ENCODE measurements at regions not wholly inside any gene's neighbourhood (a gene's known extent, or its start where the extent isn't known, plus 50 kb on each side); places are given as distances from the start of the nearest gene placed in this dataset.
"Not testable (repeated sequence)": the region's sequence is repeated elsewhere in the genome, so short reads cannot be mapped to it uniquely, and the experiment has no call there.

DNA sequence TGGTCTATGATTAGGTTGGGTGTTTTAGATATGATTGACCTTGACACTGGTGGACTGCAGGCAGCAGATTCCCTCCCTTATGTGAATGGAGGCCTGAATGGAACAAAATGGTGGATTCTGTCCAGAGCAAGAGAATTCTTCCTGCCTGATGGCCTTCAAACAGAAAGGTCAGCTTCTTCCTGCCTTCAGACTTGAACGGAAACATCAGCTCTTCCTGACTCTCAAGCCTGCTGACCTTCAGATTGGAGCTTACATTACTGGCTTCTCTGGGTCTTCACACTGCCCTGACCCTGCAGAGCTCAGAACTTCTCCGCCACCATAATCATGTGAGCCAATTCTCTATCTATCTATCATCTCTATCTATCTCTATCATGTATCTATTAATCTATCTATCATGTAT lies 111.6 kb downstream of the RAMP3 start:
- TF ChIP-seq, protein P1, sequence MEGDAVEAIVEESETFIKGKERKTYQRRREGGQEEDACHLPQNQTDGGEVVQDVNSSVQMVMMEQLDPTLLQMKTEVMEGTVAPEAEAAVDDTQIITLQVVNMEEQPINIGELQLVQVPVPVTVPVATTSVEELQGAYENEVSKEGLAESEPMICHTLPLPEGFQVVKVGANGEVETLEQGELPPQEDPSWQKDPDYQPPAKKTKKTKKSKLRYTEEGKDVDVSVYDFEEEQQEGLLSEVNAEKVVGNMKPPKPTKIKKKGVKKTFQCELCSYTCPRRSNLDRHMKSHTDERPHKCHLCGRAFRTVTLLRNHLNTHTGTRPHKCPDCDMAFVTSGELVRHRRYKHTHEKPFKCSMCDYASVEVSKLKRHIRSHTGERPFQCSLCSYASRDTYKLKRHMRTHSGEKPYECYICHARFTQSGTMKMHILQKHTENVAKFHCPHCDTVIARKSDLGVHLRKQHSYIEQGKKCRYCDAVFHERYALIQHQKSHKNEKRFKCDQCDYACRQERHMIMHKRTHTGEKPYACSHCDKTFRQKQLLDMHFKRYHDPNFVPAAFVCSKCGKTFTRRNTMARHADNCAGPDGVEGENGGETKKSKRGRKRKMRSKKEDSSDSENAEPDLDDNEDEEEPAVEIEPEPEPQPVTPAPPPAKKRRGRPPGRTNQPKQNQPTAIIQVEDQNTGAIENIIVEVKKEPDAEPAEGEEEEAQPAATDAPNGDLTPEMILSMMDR (IDR thresholded peaks at IDR 0.05; ENCODE audit: borderline replicate concordance, control extremely low read depth, extremely low read depth, insufficient read depth, missing control alignments): no peak
- in situ Hi-C loops (cut with MboI; ENCODE audit: low sequenced_read_pairs, unreplicated experiment): no loop called here

DNA sequence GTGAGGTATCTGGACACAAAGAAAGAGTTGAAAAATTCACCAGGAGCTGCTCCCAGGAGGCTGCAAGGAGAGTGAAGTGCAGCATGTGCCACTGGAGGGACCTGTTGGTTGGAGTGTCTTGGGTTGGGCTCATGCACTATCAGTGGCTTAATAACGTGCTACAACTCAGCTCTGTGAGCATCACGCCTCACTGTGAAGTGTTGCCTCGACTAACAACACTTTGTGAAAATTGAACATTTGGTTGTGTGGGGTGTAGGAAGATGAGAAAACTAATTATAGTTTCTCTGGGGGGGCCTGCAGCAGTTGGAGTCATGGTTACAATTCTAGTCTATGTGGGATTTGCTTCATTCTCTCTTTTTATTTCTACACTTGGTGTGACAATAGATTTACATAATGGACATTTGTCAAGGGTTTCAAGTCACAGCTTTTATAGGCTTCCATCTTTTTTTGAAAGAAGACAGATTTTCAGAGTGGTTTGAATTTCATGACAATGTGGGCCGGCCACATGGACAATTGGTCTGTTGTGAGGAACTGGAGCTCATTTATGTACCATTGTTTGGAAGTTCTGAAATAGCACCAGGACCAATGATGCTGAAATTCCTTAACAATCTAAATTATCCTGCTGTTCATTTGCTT lies 121.3 kb downstream of the RAMP3 start:
- TF ChIP-seq, protein P1 (IDR thresholded peaks at IDR 0.05; ENCODE audit: borderline replicate concordance, control extremely low read depth, extremely low read depth, insufficient read depth, missing control alignments): no peak
- no peak for DNase-seq (ENCODE audit: low spot score)
- in situ Hi-C loops (cut with MboI; ENCODE audit: low sequenced_read_pairs, unreplicated experiment): no loop called here

More for the DNA sequence above, 111.6 kb downstream of the RAMP3 start:
- DNase-seq (ENCODE audit: low spot score): no peak

DNA sequence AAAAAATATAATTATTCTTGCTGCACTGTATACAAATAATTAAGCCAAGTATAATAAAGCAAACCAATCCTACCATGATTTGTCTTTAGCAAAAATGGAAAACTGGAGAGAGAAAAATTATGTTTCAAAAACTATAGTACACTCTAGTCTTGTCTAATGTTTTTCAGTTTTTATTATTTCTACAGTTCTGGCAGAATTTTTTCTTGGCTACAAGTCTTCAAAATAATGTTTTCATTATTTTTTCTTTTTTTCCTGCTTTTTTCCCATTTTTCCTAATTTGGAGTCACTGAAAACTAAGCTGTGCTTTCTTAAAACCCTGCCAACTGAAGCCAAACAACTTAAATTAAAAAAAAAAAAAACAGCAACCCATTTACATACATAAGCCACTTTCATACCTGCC lies 132.0 kb downstream of the RAMP3 start:
- DNase-seq (ENCODE audit: low spot score); in situ Hi-C loops (cut with MboI; ENCODE audit: low sequenced_read_pairs, unreplicated experiment): not testable (repeated sequence)

DNA sequence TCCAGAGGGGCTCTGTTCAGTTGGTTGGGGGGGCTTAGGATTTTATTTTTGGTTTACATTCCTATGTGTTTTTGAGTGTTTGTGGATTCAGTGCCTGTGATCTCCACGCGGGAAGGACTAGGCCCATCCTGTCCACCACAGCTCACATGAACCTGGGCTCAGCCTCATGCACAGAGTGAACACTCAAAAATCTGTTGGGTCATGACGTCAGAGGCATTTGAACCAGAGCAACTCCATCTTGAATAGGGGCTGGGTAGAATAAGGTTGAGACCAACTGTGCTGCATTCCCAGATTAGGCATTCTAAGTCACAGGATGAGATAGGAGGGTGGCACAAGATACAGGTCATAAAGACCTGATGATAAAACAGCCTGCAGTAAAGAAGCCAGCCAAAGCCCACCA lies 133.3 kb downstream of the RAMP3 start:
- in situ Hi-C loops (cut with MboI; ENCODE audit: low sequenced_read_pairs, unreplicated experiment): no loop called here
- TF ChIP-seq, protein P1 (IDR thresholded peaks at IDR 0.05; ENCODE audit: borderline replicate concordance, control extremely low read depth, extremely low read depth, insufficient read depth, missing control alignments): no peak
- no peak for DNase-seq (ENCODE audit: low spot score)

DNA sequence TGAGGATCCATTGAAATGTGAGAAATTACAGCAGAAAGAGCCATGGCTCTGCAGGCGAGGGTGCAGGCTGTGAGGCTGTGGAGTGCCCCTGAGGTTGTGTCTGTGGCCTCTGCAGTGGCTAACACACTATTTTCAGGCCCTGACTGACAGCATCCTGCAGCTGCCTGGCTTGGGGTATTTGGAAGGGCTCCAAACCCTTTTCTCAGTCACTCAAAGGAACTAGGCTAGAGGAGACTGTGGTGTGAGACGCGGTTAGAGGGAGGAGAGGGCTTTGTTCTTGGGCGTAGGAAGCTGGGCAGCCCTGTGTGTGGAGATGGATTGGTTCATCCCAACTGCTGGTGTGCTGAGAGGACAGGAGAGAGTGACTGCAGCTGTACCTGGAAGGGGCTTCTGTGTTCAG lies 134.9 kb downstream of the RAMP3 start:
- in situ Hi-C loops (cut with MboI; ENCODE audit: low sequenced_read_pairs, unreplicated experiment): no loop called here
- DNase-seq (ENCODE audit: low spot score): no peak
- TF ChIP-seq, protein P1 (IDR thresholded peaks at IDR 0.05; ENCODE audit: borderline replicate concordance, control extremely low read depth, extremely low read depth, insufficient read depth, missing control alignments): no peak

DNA sequence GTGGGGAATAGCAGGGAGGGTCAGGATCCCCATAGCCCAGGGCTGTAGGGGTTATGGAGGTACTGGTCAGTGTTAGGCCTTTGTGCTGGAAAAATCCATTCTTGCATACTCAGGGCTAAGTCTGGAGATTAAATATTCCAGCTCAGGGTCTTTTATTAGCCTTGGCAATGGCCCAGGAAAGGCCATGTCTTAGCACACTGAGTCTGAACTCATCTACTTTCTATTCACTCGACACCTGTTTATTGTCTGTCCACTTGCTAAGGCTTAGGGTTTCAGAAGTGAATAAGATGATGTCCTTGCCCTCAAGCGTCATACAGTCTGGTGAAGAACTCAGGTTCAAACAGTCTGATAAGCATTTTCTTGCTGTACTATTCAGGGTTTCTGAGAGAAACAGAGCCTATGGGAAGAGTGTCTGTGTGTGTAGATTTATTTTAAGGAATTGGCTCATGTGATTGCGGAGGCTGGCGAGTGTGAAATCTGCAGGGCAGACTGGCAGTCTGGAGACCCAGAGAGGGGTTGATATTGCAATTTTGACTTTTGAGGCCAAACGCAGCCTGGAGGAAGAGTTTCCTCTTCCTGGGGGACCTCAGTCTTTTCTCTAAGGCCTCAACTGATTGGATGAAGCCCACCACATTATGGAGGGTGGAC lies 135.8 kb downstream of the RAMP3 start:
- in situ Hi-C loops (cut with MboI; ENCODE audit: low sequenced_read_pairs, unreplicated experiment): no loop called here
- TF ChIP-seq, protein P1 (IDR thresholded peaks at IDR 0.05; ENCODE audit: borderline replicate concordance, control extremely low read depth, extremely low read depth, insufficient read depth, missing control alignments): no peak
- no peak for DNase-seq (ENCODE audit: low spot score)

DNA sequence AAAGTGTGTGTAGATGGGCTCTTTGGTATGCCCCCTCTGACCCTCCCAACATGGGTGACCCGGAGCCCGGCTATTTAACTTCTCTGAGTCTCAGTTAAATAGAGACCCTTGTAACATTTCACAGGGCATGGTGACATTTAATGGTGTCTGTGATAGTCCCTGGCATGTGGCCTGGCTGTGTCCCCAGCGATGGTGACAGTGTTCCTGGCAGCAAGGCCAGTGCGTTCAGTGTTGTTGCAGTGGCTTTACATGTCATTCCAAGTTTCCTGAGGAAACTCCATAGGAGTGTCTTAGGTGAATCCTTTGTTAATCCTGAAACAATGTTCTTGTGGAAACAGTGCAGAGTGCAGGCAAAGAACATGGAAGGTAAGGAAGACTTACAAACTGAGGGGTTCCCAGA lies 137.0 kb downstream of the RAMP3 start:
- in situ Hi-C loops (cut with MboI; ENCODE audit: low sequenced_read_pairs, unreplicated experiment): no loop called here
- DNase-seq (ENCODE audit: low spot score): no peak
- TF ChIP-seq, protein P1 (IDR thresholded peaks at IDR 0.05; ENCODE audit: borderline replicate concordance, control extremely low read depth, extremely low read depth, insufficient read depth, missing control alignments): no peak

Data from GM13976 (cell line).